Activated CD8-positive, alpha-beta memory T cell treated with anti-CD3 and anti-CD28 coated beads, Interleukin-2, amount 50 U/mL, for 48 hours (primary cell): ENCODE measurements at regions not wholly inside any gene's neighbourhood (a gene's known extent, or its start where the extent isn't known, plus 50 kb on each side); places are given as distances from the start of the nearest gene placed in this dataset.

Experiments
- DNase-seq: peaks from one replicate; pipeline ENCODE4 v3.0.0-alpha.2; 2020

- DNase-seq = no peak
Observed at GRCh38 chr4:15130441-15130840, 128.2 kb downstream of the CPEB2 start.

- DNase-seq = no peak
Observed at GRCh38 chr4:15131551-15131950, 129.3 kb downstream of the CPEB2 start.

GRCh38 chr4:15132739-15133138 lies 130.5 kb downstream of the CPEB2 start:
- no peak for DNase-seq

- no peak for DNase-seq
Observed at GRCh38 chr4:15139599-15139998, 137.3 kb downstream of the CPEB2 start.

GRCh38 chr4:15142201-15142600 lies 139.9 kb downstream of the CPEB2 start:
- DNase-seq = no peak

GRCh38 chr4:15143551-15143950 lies 141.3 kb downstream of the CPEB2 start:
- no peak for DNase-seq

GRCh38 chr4:15144249-15144966 lies 142.1 kb downstream of the CPEB2 start:
- no peak for DNase-seq

- no peak for DNase-seq
Observed at GRCh38 chr4:15144967-15145295, 142.7 kb downstream of the CPEB2 start.

- no peak for DNase-seq
Observed at GRCh38 chr4:15145709-15146108, 143.4 kb downstream of the CPEB2 start.

GRCh38 chr4:15147714-15148113 lies 145.4 kb downstream of the CPEB2 start:
- DNase-seq = no peak

GRCh38 chr4:15148199-15148598 lies 145.9 kb downstream of the CPEB2 start:
- DNase-seq = no peak

- DNase-seq = no peak
Observed at GRCh38 chr4:15148691-15149090, 146.4 kb downstream of the CPEB2 start.

- no peak for DNase-seq
Observed at GRCh38 chr4:15149234-15149838, 147.1 kb downstream of the CPEB2 start.

- DNase-seq = no peak
Observed at GRCh38 chr4:15149839-15150592, 147.7 kb downstream of the CPEB2 start.

GRCh38 chr4:15150631-15151030 lies 148.3 kb downstream of the CPEB2 start:
- DNase-seq = no peak

- no peak for DNase-seq
Observed at GRCh38 chr4:15151033-15151432, 148.8 kb downstream of the CPEB2 start.

- no peak for DNase-seq
Observed at GRCh38 chr4:15153662-15154061, 151.4 kb downstream of the CPEB2 start.

- no peak for DNase-seq
Observed at GRCh38 chr4:15158406-15159091, 156.3 kb downstream of the CPEB2 start.

- no peak for DNase-seq
Observed at GRCh38 chr4:15159477-15160019, 157.3 kb downstream of the CPEB2 start.

- DNase-seq = no peak
Observed at GRCh38 chr4:15161439-15161838, 159.2 kb downstream of the CPEB2 start.

GRCh38 chr4:15162046-15162445 lies 159.8 kb downstream of the CPEB2 start:
- no peak for DNase-seq

- DNase-seq = no peak
Observed at GRCh38 chr4:15162465-15163283, 160.4 kb downstream of the CPEB2 start.

GRCh38 chr4:15163284-15163645 lies 161.0 kb downstream of the CPEB2 start:
- no peak for DNase-seq
